ENCODE measurements at regions not wholly inside any gene's neighbourhood (a gene's known extent, or its start where the extent isn't known, plus 50 kb on each side); places are given as distances from the start of the nearest gene placed in this dataset.

DNA sequence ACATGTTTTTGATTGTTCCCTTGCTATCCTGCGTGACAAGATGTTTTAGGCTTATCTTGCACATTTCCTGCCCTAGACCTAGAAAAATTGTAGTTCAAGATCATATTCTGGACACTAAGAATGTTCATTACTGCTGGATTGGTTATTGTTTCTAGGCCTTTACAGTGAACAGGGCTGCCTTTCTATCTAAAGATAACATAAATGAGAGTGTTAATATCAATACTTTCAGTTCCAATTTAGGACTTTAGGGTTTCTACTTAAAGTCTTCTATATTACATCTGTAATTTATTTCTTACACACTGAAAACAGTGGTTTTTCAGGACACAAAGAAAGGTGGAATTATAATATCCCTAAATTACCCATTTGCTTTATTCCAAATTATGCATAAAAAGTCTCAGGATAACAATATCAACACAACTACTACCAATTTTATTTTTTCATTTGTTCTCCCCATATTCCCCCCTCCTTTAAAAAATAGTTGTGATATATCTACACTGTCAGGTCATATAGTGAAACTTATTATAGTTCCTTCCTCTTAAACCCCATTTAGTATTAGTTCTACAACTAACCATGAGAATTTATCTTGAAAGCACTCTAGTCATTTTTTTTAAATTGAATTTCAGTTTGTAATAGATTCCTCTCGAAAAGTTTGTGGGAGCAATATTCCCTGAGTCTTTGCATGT lies 293.9 kb upstream of the RIOK2 start:
- no peaks in the 10 kb centered on the region for H3K9me3 ChIP-seq (ENCODE audit: control insufficient read depth, insufficient read depth, low read depth, low read length)
- no peak overlapping the region for H3K9ac ChIP-seq (ENCODE audit: low read length)
- H3K4me3 ChIP-seq (ENCODE audit: low read depth, low read length), result no peak overlapping the region
- no peaks in the 10 kb centered on the region for H3K36me3 ChIP-seq (ENCODE audit: control insufficient read depth, insufficient read depth, low read length)
- no peaks in the 10 kb centered on the region for H3K27me3 ChIP-seq (ENCODE audit: control insufficient read depth, insufficient read depth, low read length)
- H3K4me1 ChIP-seq (ENCODE audit: control insufficient read depth, insufficient read depth, low read length), result no peaks in the 10 kb centered on the region
- no peak overlapping the region for H3K27ac ChIP-seq (ENCODE audit: low read depth, low read length)

DNA sequence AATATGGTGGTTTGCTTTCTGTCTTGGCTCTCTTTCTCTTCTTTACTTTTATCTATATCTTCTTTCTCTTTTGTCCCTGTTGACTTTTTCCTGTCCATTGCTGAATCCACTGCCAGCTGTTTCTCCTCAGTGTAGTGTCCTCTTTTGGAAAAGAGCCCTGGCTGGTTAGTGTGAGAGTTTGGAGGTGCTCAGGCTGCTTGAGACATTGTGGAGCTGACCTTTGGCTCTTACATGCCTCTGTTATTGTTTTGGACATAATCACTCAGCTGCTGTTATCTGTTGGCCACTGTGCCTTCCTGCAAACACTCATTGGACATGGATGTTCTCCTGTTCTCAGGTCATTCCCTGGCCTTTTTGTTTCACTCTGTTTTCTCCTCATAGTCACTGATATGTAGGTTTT lies 295.4 kb upstream of the RIOK2 start:
- Histone ChIP-seq H3K4me1 (ENCODE audit: control insufficient read depth, insufficient read depth, low read length) (no peaks in the 10 kb centered on the region), H3K4me3 (ENCODE audit: low read depth, low read length) (no peak overlapping the region), H3K9me3 (ENCODE audit: control insufficient read depth, insufficient read depth, low read depth, low read length) (no peaks in the 10 kb centered on the region), H3K27me3 (ENCODE audit: control insufficient read depth, insufficient read depth, low read length) (no peaks in the 10 kb centered on the region), H3K27ac (ENCODE audit: low read depth, low read length) (no peak overlapping the region), H3K9ac (ENCODE audit: low read length) (no peak overlapping the region), H3K36me3 (ENCODE audit: control insufficient read depth, insufficient read depth, low read length) (no peaks in the 10 kb centered on the region)

DNA sequence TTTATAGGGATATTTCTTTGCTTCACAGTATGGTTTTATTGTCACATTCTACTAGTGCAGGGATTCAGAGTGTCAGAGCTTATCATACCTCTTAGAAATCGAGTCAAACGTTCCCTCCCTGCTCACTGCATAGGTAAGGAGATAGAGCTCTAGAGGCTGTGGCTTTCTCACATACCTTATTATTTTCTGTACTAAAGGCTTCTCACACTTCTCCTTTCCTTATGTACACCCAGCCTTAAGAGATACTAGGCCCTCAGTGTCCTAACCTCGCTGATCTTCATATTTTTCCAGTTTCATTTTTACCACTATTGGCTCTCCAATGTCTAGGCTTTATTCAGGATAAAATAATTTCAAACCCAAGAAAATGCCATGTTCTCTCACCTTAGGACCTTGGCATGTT lies 297.3 kb upstream of the RIOK2 start:
- H3K36me3 ChIP-seq (ENCODE audit: control insufficient read depth, insufficient read depth, low read length), result no peaks in the 10 kb centered on the region
- no peak overlapping the region for H3K27ac ChIP-seq (ENCODE audit: low read depth, low read length)
- H3K4me3 ChIP-seq (ENCODE audit: low read depth, low read length), result no peak overlapping the region
- no peak overlapping the region for H3K9ac ChIP-seq (ENCODE audit: low read length)
- H3K9me3 ChIP-seq (ENCODE audit: control insufficient read depth, insufficient read depth, low read depth, low read length), result no peaks in the 10 kb centered on the region
- no peaks in the 10 kb centered on the region for H3K27me3 ChIP-seq (ENCODE audit: control insufficient read depth, insufficient read depth, low read length)
- no peaks in the 10 kb centered on the region for H3K4me1 ChIP-seq (ENCODE audit: control insufficient read depth, insufficient read depth, low read length)

DNA sequence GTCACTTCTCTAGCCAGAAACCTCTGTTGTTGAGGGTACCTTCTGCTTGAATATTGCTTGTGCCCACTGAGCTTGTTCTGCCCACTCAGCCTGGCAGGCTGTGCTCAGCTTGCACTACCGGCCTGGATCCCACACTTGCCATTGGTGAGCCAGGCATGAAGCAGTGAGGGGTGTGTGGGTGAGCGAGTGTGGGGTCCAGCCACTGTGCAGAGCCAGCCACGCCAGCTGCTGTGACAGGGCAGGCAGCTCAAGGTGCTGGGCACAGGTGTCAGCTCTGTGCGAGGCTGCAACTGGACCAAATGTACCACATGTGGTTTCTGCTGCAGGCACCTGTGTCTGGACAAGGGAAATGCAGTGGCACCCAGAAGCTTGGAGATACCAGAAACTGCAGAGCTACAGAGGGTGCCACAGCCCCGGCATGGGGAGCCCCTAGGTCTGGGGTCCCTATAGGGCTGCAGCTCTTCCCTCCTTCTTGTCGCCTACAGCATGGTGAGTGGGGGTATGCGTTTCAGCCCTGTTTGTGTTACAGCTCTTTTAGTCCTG lies 305.1 kb upstream of the RIOK2 start:
- Histone ChIP-seq H3K9ac (ENCODE audit: low read length) (no peak overlapping the region), H3K9me3 (ENCODE audit: control insufficient read depth, insufficient read depth, low read depth, low read length) (no peaks in the 10 kb centered on the region), H3K4me1 (ENCODE audit: control insufficient read depth, insufficient read depth, low read length) (no peaks in the 10 kb centered on the region), H3K36me3 (ENCODE audit: control insufficient read depth, insufficient read depth, low read length) (no peaks in the 10 kb centered on the region), H3K27me3 (ENCODE audit: control insufficient read depth, insufficient read depth, low read length) (no peaks in the 10 kb centered on the region), H3K4me3 (ENCODE audit: low read depth, low read length) (no peak overlapping the region), H3K27ac (ENCODE audit: low read depth, low read length) (no peak overlapping the region)

DNA sequence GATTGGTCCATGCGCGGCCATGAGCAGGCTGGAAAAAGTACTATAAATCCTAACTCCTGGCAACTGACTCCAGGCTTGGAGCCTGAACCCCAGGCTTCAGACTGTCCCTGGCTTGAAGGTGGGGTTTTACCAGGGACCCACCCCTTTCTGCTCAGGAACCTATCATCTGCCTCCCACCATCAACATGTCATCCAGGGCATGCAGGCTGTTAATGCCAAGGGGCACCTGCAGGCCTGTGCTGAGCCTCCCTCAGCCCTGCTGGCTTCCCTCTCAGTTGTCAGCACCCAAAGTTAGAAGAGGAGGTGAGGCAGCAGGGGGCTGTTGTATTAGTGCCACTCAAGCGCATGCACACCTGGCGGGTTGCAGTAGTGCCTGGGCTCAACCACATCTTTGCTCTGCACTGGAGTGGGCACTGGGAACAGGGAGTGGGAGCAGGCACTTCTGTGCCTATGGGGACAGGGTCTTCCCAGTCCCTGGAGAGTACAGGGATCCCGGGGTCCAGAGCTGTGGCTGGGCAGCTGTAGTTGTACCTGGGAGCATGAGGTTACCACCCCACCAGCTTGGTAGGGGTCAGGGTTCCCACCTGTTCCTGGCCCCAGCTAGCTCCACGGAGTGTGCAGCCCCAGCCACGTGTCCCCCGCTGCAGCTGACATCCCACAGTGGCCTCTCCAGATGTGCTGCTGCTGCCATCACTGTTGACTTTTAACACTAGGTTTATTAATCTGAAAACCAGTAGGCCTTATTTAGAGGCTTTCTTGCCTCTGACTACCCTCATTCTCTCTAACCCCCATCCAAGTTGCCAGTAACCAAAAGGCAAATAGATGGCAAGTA lies 306.2 kb upstream of the RIOK2 start:
- no peak overlapping the region for H3K4me3 ChIP-seq (ENCODE audit: low read depth, low read length)
- H3K27me3 ChIP-seq (ENCODE audit: control insufficient read depth, insufficient read depth, low read length), result no peaks in the 10 kb centered on the region
- no peaks in the 10 kb centered on the region for H3K4me1 ChIP-seq (ENCODE audit: control insufficient read depth, insufficient read depth, low read length)
- H3K9ac ChIP-seq (ENCODE audit: low read length), result no peak overlapping the region
- H3K36me3 ChIP-seq (ENCODE audit: control insufficient read depth, insufficient read depth, low read length), result no peaks in the 10 kb centered on the region
- H3K27ac ChIP-seq (ENCODE audit: low read depth, low read length), result no peak overlapping the region
- H3K9me3 ChIP-seq (ENCODE audit: control insufficient read depth, insufficient read depth, low read depth, low read length), result no peaks in the 10 kb centered on the region

DNA sequence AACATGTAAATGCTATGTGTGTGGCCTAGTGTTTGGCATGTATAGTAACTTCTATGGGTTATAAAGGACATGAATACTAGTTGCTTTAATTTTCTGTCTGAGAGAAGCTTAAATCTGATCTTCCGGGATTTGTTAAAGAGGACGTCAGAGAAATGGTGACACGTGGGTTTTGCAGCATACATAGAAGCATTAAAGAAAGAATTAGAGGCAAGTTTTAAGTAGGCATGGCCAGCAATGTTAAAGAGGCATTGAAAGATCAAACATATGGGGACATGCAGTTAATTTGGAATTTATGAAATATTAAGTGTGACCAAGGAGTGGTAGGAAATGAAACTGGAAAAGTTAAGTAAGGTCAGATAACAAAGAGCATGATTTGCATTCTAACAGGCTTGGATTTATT lies 311.4 kb upstream of the RIOK2 start:
- no peaks in the 10 kb centered on the region for H3K36me3 ChIP-seq (ENCODE audit: control insufficient read depth, insufficient read depth, low read length)
- H3K4me3 ChIP-seq (ENCODE audit: low read depth, low read length), result no peak overlapping the region
- H3K9ac ChIP-seq (ENCODE audit: low read length), result no peak overlapping the region
- H3K4me1 ChIP-seq (ENCODE audit: control insufficient read depth, insufficient read depth, low read length), result no peaks in the 10 kb centered on the region
- no peaks in the 10 kb centered on the region for H3K9me3 ChIP-seq (ENCODE audit: control insufficient read depth, insufficient read depth, low read depth, low read length)
- no peaks in the 10 kb centered on the region for H3K27me3 ChIP-seq (ENCODE audit: control insufficient read depth, insufficient read depth, low read length)
- H3K27ac ChIP-seq (ENCODE audit: low read depth, low read length), result no peak overlapping the region

DNA sequence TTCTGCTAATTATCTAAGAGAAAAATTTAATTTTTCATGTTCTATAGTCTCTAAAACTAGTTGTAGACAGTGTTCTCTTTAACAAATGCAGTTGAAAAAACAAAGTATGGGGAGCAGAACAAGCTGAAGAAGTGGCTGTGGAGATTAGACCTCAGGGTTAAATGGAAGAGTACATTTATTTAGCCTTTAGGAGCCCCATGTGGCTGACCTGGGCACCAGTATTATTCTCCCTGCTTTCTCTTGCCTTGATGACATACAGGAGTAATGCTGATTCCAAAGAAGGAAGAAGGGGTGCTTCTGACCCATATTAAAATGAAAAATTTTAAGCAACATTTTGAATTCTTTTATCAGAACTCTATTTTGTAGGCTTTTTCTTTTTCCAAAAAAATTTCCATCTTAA lies 312.3 kb upstream of the RIOK2 start:
- Histone ChIP-seq H3K9ac (ENCODE audit: low read length) (no peak overlapping the region), H3K36me3 (ENCODE audit: control insufficient read depth, insufficient read depth, low read length) (no peaks in the 10 kb centered on the region), H3K27ac (ENCODE audit: low read depth, low read length) (no peak overlapping the region), H3K4me1 (ENCODE audit: control insufficient read depth, insufficient read depth, low read length) (no peaks in the 10 kb centered on the region), H3K4me3 (ENCODE audit: low read depth, low read length) (no peak overlapping the region), H3K27me3 (ENCODE audit: control insufficient read depth, insufficient read depth, low read length) (no peaks in the 10 kb centered on the region), H3K9me3 (ENCODE audit: control insufficient read depth, insufficient read depth, low read depth, low read length) (no peaks in the 10 kb centered on the region)

DNA sequence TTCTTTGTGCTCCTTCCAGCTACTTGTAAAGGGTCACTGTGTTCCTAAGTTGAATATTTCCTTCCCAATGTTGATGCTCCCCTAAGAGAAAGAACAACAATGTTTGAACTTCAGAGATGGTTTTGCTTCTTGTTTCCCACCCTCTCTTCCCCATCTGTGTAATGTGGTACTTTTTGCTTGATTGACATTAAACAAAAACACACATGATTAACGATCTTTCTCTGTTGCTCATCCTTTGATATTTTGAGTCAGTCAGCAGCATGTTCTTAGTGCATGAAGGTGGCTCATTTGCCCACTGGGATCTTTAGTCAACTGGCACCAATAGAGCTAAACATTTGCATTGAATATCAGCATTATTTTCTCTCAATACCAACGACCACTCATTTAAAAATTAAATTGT lies 313.0 kb upstream of the RIOK2 start:
- Histone ChIP-seq H3K9me3 (ENCODE audit: control insufficient read depth, insufficient read depth, low read depth, low read length) (no peaks in the 10 kb centered on the region), H3K4me3 (ENCODE audit: low read depth, low read length) (no peak overlapping the region), H3K27me3 (ENCODE audit: control insufficient read depth, insufficient read depth, low read length) (no peaks in the 10 kb centered on the region), H3K9ac (ENCODE audit: low read length) (no peak overlapping the region), H3K27ac (ENCODE audit: low read depth, low read length) (no peak overlapping the region), H3K4me1 (ENCODE audit: control insufficient read depth, insufficient read depth, low read length) (no peaks in the 10 kb centered on the region), H3K36me3 (ENCODE audit: control insufficient read depth, insufficient read depth, low read length) (no peaks in the 10 kb centered on the region)

DNA sequence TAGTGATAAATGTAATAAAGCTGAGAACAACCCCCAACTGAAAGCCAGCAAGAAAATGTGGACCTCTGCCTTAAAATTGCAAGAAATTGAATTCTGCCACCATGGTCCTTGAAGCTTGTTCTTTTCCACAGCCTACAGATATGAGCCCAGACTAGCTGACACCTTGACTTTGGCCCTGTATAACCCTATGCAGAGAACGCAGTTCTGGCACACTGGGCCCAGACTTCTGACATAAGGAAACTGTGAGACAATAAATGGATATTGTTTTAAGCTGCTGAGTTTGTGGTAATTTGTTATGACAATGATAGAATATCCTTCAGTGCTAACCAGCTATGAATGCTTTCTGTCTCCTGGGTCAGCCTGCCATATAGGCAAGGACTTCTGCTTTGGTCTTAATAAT lies 315.6 kb upstream of the RIOK2 start:
- Histone ChIP-seq H3K9me3 (ENCODE audit: control insufficient read depth, insufficient read depth, low read depth, low read length) (no peaks in the 10 kb centered on the region), H3K27ac (ENCODE audit: low read depth, low read length) (no peak overlapping the region), H3K4me1 (ENCODE audit: control insufficient read depth, insufficient read depth, low read length) (no peaks in the 10 kb centered on the region), H3K4me3 (ENCODE audit: low read depth, low read length) (no peak overlapping the region), H3K27me3 (ENCODE audit: control insufficient read depth, insufficient read depth, low read length) (no peaks in the 10 kb centered on the region), H3K36me3 (ENCODE audit: control insufficient read depth, insufficient read depth, low read length) (no peaks in the 10 kb centered on the region), H3K9ac (ENCODE audit: low read length) (no peak overlapping the region)

DNA sequence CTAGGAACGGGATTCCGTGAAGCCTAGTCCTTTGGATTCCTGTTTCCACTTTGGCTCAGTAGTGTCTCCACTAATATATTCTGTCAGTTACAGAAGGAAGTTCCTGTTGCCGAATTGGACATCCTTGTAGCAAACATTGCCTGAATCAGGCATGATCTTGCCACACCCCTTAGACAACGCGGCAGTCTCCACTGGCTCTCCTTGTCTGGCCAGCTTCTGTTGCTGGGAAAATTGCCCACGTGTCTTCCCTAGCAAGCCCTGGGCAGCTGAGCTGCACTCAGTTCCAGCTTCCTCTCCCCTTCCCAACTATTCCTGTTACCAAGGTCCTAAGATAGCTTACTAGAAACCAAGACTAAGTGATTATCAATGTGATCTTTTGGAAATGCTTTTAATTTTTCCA lies 316.6 kb upstream of the RIOK2 start:
- H3K9me3 ChIP-seq (ENCODE audit: control insufficient read depth, insufficient read depth, low read depth, low read length), result no peaks in the 10 kb centered on the region
- H3K9ac ChIP-seq (ENCODE audit: low read length), result no peak overlapping the region
- no peaks in the 10 kb centered on the region for H3K27me3 ChIP-seq (ENCODE audit: control insufficient read depth, insufficient read depth, low read length)
- H3K4me1 ChIP-seq (ENCODE audit: control insufficient read depth, insufficient read depth, low read length), result no peaks in the 10 kb centered on the region
- H3K27ac ChIP-seq (ENCODE audit: low read depth, low read length), result no peak overlapping the region
- no peak overlapping the region for H3K4me3 ChIP-seq (ENCODE audit: low read depth, low read length)
- no peaks in the 10 kb centered on the region for H3K36me3 ChIP-seq (ENCODE audit: control insufficient read depth, insufficient read depth, low read length)

DNA sequence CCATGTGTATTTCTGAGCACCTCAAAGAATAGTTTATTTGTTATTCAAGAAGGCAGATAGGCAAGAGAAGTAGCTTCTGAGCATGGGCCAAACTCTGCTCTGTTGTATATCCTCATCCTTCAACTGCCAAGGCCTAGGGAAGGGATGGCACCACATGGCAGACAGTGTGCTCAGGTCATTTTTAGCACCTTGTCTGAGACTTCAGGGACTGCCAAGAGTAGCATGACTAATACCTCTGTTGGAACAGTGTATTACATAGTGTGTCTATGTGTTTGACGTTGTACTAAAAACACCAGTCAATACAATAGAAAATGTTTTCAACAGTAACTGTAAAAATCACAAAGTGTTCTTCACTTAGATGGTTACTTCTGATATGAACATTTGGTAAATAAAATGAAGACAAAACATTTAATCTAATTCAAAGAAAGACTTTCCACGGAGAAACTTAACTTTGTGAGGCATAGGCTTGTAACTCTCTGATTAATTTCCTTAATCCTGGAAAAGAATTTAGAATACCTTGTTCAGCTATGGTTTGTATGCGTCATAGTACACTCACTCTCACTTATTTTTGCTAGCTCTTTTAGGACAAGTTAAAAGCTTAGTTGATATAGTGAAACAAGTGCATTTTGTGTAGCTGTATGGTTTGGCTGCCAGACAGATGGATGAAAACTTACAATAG lies 318.4 kb upstream of the RIOK2 start:
- Histone ChIP-seq H3K36me3 (ENCODE audit: control insufficient read depth, insufficient read depth, low read length) (no peaks in the 10 kb centered on the region), H3K27me3 (ENCODE audit: control insufficient read depth, insufficient read depth, low read length) (no peaks in the 10 kb centered on the region), H3K27ac (ENCODE audit: low read depth, low read length) (no peak overlapping the region), H3K9ac (ENCODE audit: low read length) (no peak overlapping the region), H3K4me3 (ENCODE audit: low read depth, low read length) (no peak overlapping the region), H3K9me3 (ENCODE audit: control insufficient read depth, insufficient read depth, low read depth, low read length) (no peaks in the 10 kb centered on the region), H3K4me1 (ENCODE audit: control insufficient read depth, insufficient read depth, low read length) (no peaks in the 10 kb centered on the region)

All from HUES6 (cell line).